ENCODE measurements at regions not wholly inside any gene's neighbourhood (a gene's known extent, or its start where the extent isn't known, plus 50 kb on each side); places are given as distances from the start of the nearest gene placed in this dataset.

DNA sequence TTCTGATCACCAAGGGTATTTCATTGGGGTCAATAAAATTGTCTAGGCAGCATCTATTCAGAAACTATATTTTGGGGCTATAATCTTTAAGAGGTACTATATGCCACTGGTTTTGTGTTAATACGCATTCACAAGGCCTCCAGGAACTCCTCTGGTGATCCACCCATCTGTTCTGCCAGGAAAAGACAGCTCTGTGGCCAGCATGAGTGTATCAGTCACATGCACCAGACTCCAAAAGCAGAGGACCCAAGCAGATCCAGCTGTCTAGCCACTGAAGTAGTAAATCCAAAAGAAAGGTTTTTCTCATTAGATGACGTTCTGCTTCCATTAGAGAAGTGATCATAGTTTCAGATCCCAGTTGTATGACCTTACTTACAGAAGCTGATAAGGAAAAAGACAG, 199.6 kb upstream of the CELF2 start:
- TF ChIP-seq RAD21 (IDR thresholded peaks at IDR 0.05; ENCODE audit: low read depth) = no peak
- no peak for TF ChIP-seq TCF12 (IDR thresholded peaks at IDR 0.05; ENCODE audit: low read depth)
- TF ChIP-seq EP300 (IDR thresholded peaks at IDR 0.05; ENCODE audit: borderline replicate concordance) = no peak
- TF ChIP-seq FOXM1 (IDR thresholded peaks at IDR 0.05; ENCODE audit: borderline replicate concordance, low read depth) = no peak
- no peak for TF ChIP-seq YY1 (IDR thresholded peaks at IDR 0.05; ENCODE audit: low read depth)
- TF ChIP-seq TAF1 (IDR thresholded peaks at IDR 0.05; ENCODE audit: low read depth) = no peak
- TF ChIP-seq TEAD4 (IDR thresholded peaks at IDR 0.05) = no peak
- no peak for TF ChIP-seq CREB1 (IDR thresholded peaks at IDR 0.05; ENCODE audit: low read depth)
